Mucosa of gallbladder (tissue), 1 donor: ENCODE measurements at regions not wholly inside any gene's neighbourhood (a gene's known extent, or its start where the extent isn't known, plus 50 kb on each side); places are given as distances from the start of the nearest gene placed in this dataset.
"Not testable (repeated sequence)": the region's sequence is repeated elsewhere in the genome, so short reads cannot be mapped to it uniquely, and the experiment has no call there.

ENCODE experiments used
- DNase-seq: peaks from one replicate; pipeline ENCODE4 v3.0.0-alpha.2; 2020; ENCODE audit warnings: low spot score
- donor health status: DM: no; HTN: no; CAD: no.

- no peak for DNase-seq
Observed at GRCh38 chr12:11978726-11979384, 91.9 kb upstream of the BCL2L14 start.

DNA sequence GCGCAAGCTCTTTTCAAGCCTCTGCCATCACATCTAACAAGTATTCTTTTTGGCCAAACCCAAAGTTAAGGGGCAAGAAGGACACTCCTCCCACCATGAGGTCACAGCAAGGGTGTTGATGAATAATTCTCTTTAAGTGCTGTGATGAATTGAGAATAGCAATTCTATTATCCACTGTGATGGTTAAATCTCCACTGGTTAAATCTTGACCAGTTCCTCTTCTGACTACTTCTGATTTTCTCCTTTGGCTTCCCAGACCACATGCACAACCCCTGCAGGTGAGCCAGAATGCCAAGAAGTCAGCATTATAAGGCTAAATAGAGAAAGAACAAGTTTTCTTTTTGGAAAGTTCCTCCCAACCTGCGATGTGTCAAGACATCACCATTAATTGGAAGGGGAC lies 90.6 kb upstream of the BCL2L14 start:
- DNase-seq = no peak

- DNase-seq = no peak
Observed at GRCh38 chr12:11981121-11981733, 89.5 kb upstream of the BCL2L14 start.

- DNase-seq = no peak
Observed at GRCh38 chr12:11984417-11984816, 86.3 kb upstream of the BCL2L14 start.

GRCh38 chr12:11986165-11986564 lies 84.6 kb upstream of the BCL2L14 start:
- DNase-seq = no peak

DNA sequence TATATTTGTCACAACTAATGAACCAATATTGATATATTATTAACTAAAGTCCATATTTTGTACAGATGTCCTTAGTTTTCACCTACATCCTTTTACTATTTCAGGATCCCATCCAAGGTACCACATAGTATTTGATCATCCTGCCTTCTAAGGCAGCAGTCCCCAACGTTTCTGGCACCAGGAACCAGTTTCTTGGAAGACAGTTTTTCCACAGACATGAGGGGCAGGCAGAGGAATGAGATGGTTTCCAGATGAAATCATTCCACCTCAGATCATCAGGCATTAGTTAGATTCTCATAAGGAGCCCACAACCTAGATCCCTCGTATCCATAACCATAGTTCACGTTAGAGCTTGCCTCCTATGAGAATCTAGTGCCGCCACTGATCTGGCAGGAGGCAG lies 82.8 kb upstream of the BCL2L14 start:
- DNase-seq = no peak

GRCh38 chr12:11991604-11992003 lies 79.1 kb upstream of the BCL2L14 start:
- DNase-seq = no peak

- no peak for DNase-seq
Observed at GRCh38 chr12:11992515-11992914, 78.2 kb upstream of the BCL2L14 start.

GRCh38 chr12:11998307-11998943 lies 72.3 kb upstream of the BCL2L14 start:
- DNase-seq = not testable (repeated sequence)

DNA sequence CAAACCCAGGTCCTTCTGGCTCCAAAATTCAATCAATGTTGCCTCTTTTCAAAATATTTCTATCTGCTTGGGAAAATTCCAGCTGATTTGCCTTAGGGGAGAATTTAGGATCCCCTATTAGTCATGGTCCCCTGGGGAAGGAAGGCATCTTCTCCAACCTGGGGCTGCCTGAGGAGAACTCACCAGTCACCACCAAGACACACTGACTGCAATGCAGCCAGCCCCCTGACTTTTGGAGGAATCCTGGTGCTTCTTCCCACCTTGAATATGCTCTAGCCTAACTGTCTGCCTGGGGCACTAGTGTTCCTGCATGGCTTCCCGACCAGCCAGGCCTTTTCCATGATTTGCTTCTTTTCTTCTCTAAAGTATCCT lies 71.8 kb upstream of the BCL2L14 start:
- DNase-seq = no peak

GRCh38 chr12:12003609-12004008 lies 67.1 kb upstream of the BCL2L14 start:
- no peak for DNase-seq

- DNase-seq = no peak
Observed at GRCh38 chr12:12004524-12004923, 66.2 kb upstream of the BCL2L14 start.

DNA sequence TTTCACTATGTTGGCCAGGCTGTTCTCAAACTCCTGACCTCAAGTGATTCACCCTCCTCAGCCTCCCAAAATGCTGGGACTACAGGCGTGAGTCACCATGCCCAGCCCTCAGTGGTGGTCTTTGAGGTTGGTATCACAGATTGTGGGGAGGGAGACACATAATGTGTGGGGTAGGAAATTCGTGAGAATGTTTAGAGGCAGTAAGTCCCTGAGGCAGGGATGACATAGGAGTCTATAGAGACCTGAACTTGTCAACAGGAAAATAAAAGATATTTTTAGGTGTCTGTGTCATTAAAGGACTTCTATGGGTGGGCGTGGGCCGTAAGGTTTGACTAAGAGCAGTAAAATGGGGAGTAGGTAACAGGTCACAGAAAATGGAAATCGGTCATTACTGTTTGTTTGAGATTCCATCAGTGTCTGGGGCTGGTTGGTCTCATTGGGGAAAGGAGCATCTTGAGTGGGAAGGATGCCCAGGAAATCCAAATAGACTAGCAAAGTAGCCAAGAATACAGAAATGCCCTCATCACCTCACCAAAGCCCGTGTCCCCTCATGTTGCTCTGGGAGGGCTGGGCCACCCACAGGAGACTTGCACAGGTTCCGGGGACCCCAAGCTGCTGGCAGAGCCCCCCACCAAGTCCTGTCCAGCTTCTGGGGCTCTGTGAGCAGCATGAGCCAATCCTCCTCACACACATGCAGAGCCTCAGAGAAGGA lies 63.6 kb upstream of the BCL2L14 start:
- DNase-seq = no peak

DNA sequence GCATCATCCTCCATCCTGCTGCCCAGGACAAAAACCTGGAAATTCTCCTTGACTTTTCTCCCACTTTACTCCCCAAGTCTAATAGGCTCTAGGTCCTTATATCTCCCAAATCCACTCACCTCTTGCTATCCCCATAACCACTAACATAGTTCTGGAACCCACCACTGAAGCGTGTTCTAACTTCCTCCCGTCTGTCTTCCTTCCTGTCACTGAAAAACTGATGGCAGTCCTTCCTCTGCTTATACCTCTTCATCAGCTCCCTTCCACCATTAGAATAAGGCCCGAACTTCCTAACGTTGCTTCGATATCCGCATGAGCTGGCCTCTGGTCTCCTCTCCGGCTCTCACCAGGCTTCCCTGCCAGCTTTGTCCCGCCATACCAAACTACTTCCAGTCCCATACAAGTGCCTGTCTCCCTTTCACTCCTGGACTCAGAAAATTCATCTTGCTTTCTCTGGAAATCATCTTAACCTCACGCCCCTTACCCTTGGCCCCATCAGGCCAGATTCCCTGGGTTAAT lies 63.0 kb upstream of the BCL2L14 start:
- DNase-seq = no peak

- DNase-seq = no peak
Observed at GRCh38 chr12:12008232-12008850, 62.4 kb upstream of the BCL2L14 start.

GRCh38 chr12:12008931-12009611 lies 61.7 kb upstream of the BCL2L14 start:
- no peak for DNase-seq

DNA sequence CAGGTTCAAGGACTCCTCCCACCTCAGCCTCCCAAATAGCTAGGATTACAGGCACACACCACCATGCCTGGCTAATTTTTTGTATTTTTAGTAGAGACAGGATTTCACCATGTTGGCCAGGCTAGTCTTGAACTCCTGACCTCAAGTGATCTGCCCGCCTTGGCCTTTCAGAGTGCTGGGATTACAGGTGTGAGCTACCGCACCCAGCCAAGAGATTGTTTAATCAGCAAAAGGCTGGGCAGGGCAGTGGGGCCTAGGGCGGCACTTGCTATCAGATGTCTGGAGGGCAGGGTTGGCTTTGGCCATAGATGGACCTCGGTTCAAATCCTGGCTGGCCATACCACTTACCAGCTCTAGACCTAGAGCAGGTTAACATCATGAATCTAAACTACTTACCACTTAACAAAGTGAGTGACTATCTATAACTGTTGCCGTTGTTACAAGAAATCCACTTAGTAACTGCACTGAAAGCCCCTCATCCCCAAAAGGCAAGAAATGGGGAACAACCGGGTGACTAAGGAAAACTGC lies 60.9 kb upstream of the BCL2L14 start:
- DNase-seq = not testable (repeated sequence)

GRCh38 chr12:12010277-12011039 lies 60.3 kb upstream of the BCL2L14 start:
- DNase-seq = peak; percentile 53

DNA sequence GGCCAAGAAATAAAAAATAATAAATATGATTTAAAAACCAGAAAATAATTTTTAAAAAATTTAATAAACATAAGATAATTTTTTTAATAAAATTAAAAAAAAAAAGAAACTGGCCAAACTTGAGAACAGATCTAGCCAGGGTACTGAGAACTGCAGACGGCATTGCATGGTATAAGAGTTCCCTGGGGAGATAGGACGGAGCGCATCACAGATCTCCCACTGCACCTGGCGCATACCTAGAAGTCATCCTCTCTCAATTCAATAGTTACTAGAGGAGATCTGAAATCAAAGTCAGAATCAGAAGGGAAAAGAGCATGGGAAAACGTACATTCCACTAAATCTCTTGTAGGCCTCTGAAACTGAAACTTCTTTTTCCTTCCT lies 58.9 kb upstream of the BCL2L14 start:
- no peak for DNase-seq

DNA sequence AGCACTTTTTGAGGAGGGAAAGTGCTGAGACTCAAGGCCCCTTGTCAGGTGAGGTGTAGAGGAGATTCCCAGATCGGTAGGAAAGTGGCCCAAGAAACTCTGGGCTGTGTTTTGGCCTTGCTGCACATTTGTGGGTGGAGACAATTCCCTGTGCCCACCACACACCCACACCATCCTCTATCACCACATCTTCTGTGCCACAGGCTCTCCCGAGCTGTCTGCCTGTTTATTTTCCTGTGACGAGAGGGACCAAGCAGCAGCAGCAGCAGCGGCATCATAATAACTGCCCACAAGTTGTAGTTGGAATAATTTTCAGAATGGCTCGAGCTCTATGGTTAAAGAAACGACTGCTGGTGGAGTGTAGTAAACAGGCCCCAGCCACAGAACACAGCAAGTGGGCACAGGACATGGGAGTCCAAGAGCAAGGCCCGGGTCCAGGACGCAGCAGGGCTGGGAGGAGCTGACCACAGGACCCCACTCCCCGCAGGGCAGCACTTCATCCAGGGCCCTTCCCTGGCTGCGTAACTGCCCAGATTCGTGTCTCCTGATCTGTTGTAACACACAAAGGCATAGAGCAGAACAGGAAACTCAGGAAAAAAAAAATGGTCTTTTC lies 55.6 kb upstream of the BCL2L14 start:
- no peak for DNase-seq
